HEK293T (cell line): ENCODE measurements at regions not wholly inside any gene's neighbourhood (a gene's known extent, or its start where the extent isn't known, plus 50 kb on each side); places are given as distances from the start of the nearest gene placed in this dataset.

ENCODE experiments used
- BHLHE40 ChIP-seq: fragments of 450-650 bp; IDR thresholded peaks from 2 replicates; pipeline ENCODE4 v1.6.1; 2016; ENCODE audit warnings: mild to moderate bottlenecking, moderate library complexity, borderline replicate concordance
- FOXA1 ChIP-seq: fragments of 450-650 bp; IDR thresholded peaks from 2 replicates; pipeline ENCODE4 v1.6.1; 2016; ENCODE audit warnings: mild to moderate bottlenecking
- FOXK2 ChIP-seq: fragments of 450-650 bp; IDR thresholded peaks from 2 replicates; pipeline ENCODE4 v1.6.1; 2016; ENCODE audit warnings: mild to moderate bottlenecking
- FOXM1 ChIP-seq: fragments of 450-650 bp; IDR thresholded peaks from 2 replicates; pipeline ENCODE4 v1.6.1; 2017; ENCODE audit warnings: mild to moderate bottlenecking, borderline replicate concordance
- NFRKB ChIP-seq: fragments of 450-650 bp; IDR thresholded peaks from 2 replicates; pipeline ENCODE4 v1.6.1; 2016; ENCODE audit warnings: mild to moderate bottlenecking, moderate library complexity

DNA sequence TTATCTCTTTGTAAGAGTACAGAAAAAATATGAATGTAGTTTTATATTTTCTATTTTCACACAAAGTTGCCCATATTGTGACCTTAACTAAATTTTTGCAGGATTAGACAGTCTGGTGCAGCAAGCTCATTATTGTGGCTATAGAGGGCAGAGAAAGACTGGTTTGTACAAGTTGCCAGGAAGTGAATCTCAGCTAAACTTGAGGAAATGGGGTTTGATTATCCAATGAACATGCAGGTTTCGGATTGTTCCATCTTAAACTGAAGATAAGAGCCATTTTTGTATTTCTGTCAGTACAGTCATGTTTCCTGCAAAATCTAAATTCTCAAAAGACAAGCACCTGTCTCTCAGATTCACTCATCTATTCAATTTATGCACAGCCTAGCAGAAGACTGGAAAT, 390.9 kb downstream of the MMUT start:
- no peak for TF ChIP-seq NFRKB
- no peak for TF ChIP-seq FOXA1
- no peak for TF ChIP-seq FOXM1
- no peak for TF ChIP-seq BHLHE40
- no peak for TF ChIP-seq FOXK2
